ENCODE measurements at regions not wholly inside any gene's neighbourhood (a gene's known extent, or its start where the extent isn't known, plus 50 kb on each side); places are given as distances from the start of the nearest gene placed in this dataset.

GRCh38 chrX:122890729-122891128, 293.3 kb upstream of the GRIA3 start:
- TF ChIP-seq POU2F2 (IDR thresholded peaks at IDR 0.05; ENCODE audit: low read depth, low read length) (no peak), TAF1 (IDR thresholded peaks at IDR 0.05; ENCODE audit: low read depth, low read length) (no peak), POLR2AphosphoS5 (IDR thresholded peaks at IDR 0.05; ENCODE audit: low read depth, low read length) (no peak), POLR2A (IDR thresholded peaks at IDR 0.05; ENCODE audit: low read depth, low read length) (no peak)
